ENCODE measurements at regions not wholly inside any gene's neighbourhood (a gene's known extent, or its start where the extent isn't known, plus 50 kb on each side); places are given as distances from the start of the nearest gene placed in this dataset.

GRCh38 chr14:53571641-53572328 is 384.8 kb downstream of the BMP4 start:
- Histone ChIP-seq H3K36me3 (ENCODE audit: insufficient read depth, low read length) (no peaks in the 10 kb centered on the region), H3K9ac (ENCODE audit: low read depth, low read length) (no peak overlapping the region), H3K9me3 (ENCODE audit: insufficient read depth, low read depth, low read length) (peaks cover 21% of the 10 kb centered on the region), H3K27me3 (ENCODE audit: insufficient read depth, low read length) (no peaks in the 10 kb centered on the region), H3K4me3 (ENCODE audit: low read length) (no peak overlapping the region), H3K4me1 (ENCODE audit: insufficient read depth, low read length) (peaks cover 14% of the 10 kb centered on the region), H3K27ac (ENCODE audit: low read depth, low read length) (no peak overlapping the region)
- WGBS, result 60% methylated on average over 4 of the region's 5 CpGs

GRCh38 chr14:53570411-53571387 is 385.9 kb downstream of the BMP4 start:
- no peak overlapping the region for H3K27ac ChIP-seq (ENCODE audit: low read depth, low read length)
- H3K36me3 ChIP-seq (ENCODE audit: insufficient read depth, low read length), result no peaks in the 10 kb centered on the region
- no peak overlapping the region for H3K4me3 ChIP-seq (ENCODE audit: low read length)
- no peak overlapping the region for H3K9ac ChIP-seq (ENCODE audit: low read depth, low read length)
- WGBS, result 90% methylated on average over 9 of the region's 9 CpGs
- H3K9me3 ChIP-seq (ENCODE audit: insufficient read depth, low read depth, low read length), result peaks cover 10% of the 10 kb centered on the region
- peaks cover 14% of the 10 kb centered on the region for H3K4me1 ChIP-seq (ENCODE audit: insufficient read depth, low read length)
- H3K27me3 ChIP-seq (ENCODE audit: insufficient read depth, low read length), result no peaks in the 10 kb centered on the region

GRCh38 chr14:53569446-53569845 is 387.2 kb downstream of the BMP4 start:
- H3K36me3 ChIP-seq (ENCODE audit: insufficient read depth, low read length), result no peaks in the 10 kb centered on the region
- peaks cover 14% of the 10 kb centered on the region for H3K4me1 ChIP-seq (ENCODE audit: insufficient read depth, low read length)
- no peak overlapping the region for H3K4me3 ChIP-seq (ENCODE audit: low read length)
- WGBS, result 82% methylated on average over 2 of the region's 2 CpGs
- no peaks in the 10 kb centered on the region for H3K9me3 ChIP-seq (ENCODE audit: insufficient read depth, low read depth, low read length)
- no peaks in the 10 kb centered on the region for H3K27me3 ChIP-seq (ENCODE audit: insufficient read depth, low read length)
- no peak overlapping the region for H3K9ac ChIP-seq (ENCODE audit: low read depth, low read length)
- no peak overlapping the region for H3K27ac ChIP-seq (ENCODE audit: low read depth, low read length)

GRCh38 chr14:53567236-53567780 is 389.3 kb downstream of the BMP4 start:
- Histone ChIP-seq H3K27ac (ENCODE audit: low read depth, low read length) (peak overlapping the region; percentile 55; the same call in 1 of the 2 replicates), H3K4me1 (ENCODE audit: insufficient read depth, low read length) (peaks cover 13% of the 10 kb centered on the region), H3K9ac (ENCODE audit: low read depth, low read length) (no peak overlapping the region), H3K27me3 (ENCODE audit: insufficient read depth, low read length) (no peaks in the 10 kb centered on the region), H3K4me3 (ENCODE audit: low read length) (no peak overlapping the region), H3K36me3 (ENCODE audit: insufficient read depth, low read length) (no peaks in the 10 kb centered on the region), H3K9me3 (ENCODE audit: insufficient read depth, low read depth, low read length) (peaks cover 10% of the 10 kb centered on the region; the same call in 1 of the 2 replicates)
- WGBS, result 90% methylated on average over 3 of the region's 3 CpGs

- H3K9ac ChIP-seq (ENCODE audit: low read depth, low read length), result no peak overlapping the region
- no peak overlapping the region for H3K27ac ChIP-seq (ENCODE audit: low read depth, low read length)
- no peaks in the 10 kb centered on the region for H3K27me3 ChIP-seq (ENCODE audit: insufficient read depth, low read length)
- H3K9me3 ChIP-seq (ENCODE audit: insufficient read depth, low read depth, low read length), result peaks cover 11% of the 10 kb centered on the region; the same call in 1 of the 2 replicates
- 93% methylated on average over 1 of the region's 1 CpG for WGBS
- H3K4me3 ChIP-seq (ENCODE audit: low read length), result no peak overlapping the region
- H3K4me1 ChIP-seq (ENCODE audit: insufficient read depth, low read length), result peaks cover 4% of the 10 kb centered on the region; the same call in 1 of the 2 replicates
- no peaks in the 10 kb centered on the region for H3K36me3 ChIP-seq (ENCODE audit: insufficient read depth, low read length)
Observed at GRCh38 chr14:53564870-53565269, 391.8 kb downstream of the BMP4 start.

- Histone ChIP-seq H3K9me3 (ENCODE audit: insufficient read depth, low read depth, low read length) (peaks cover 11% of the 10 kb centered on the region; the same call in 1 of the 2 replicates), H3K9ac (ENCODE audit: low read depth, low read length) (no peak overlapping the region), H3K27ac (ENCODE audit: low read depth, low read length) (no peak overlapping the region), H3K27me3 (ENCODE audit: insufficient read depth, low read length) (no peaks in the 10 kb centered on the region), H3K36me3 (ENCODE audit: insufficient read depth, low read length) (no peaks in the 10 kb centered on the region), H3K4me3 (ENCODE audit: low read length) (no peak overlapping the region), H3K4me1 (ENCODE audit: insufficient read depth, low read length) (peaks cover 4% of the 10 kb centered on the region; the same call in 1 of the 2 replicates)
Observed at GRCh38 chr14:53563628-53564027, 393.0 kb downstream of the BMP4 start.

GRCh38 chr14:53553221-53553620 is 400.1 kb upstream of the DDHD1 start:
- WGBS, result 95% methylated on average over 4 of the region's 4 CpGs
- no peak overlapping the region for H3K9ac ChIP-seq (ENCODE audit: low read depth, low read length)

GRCh38 chr14:53551862-53552261 is 398.7 kb upstream of the DDHD1 start:
- H3K27me3 ChIP-seq (ENCODE audit: insufficient read depth, low read length), result no peaks in the 10 kb centered on the region
- no peaks in the 10 kb centered on the region for H3K36me3 ChIP-seq (ENCODE audit: insufficient read depth, low read length)
- H3K9me3 ChIP-seq (ENCODE audit: insufficient read depth, low read depth, low read length), result no peaks in the 10 kb centered on the region
- no peak overlapping the region for H3K4me3 ChIP-seq (ENCODE audit: low read length)
- no peak overlapping the region for H3K27ac ChIP-seq (ENCODE audit: low read depth, low read length)
- H3K4me1 ChIP-seq (ENCODE audit: insufficient read depth, low read length), result peaks cover 3% of the 10 kb centered on the region; the same call in 1 of the 2 replicates
- no peak overlapping the region for H3K9ac ChIP-seq (ENCODE audit: low read depth, low read length)

More at GRCh38 chr14:53553221-53553620, 400.1 kb upstream of the DDHD1 start:
- peaks cover 3% of the 10 kb centered on the region; the same call in 1 of the 2 replicates for H3K4me1 ChIP-seq (ENCODE audit: insufficient read depth, low read length)
- no peaks in the 10 kb centered on the region for H3K27me3 ChIP-seq (ENCODE audit: insufficient read depth, low read length)
- H3K27ac ChIP-seq (ENCODE audit: low read depth, low read length), result no peak overlapping the region
- no peaks in the 10 kb centered on the region for H3K36me3 ChIP-seq (ENCODE audit: insufficient read depth, low read length)
- H3K4me3 ChIP-seq (ENCODE audit: low read length), result no peak overlapping the region
- no peaks in the 10 kb centered on the region for H3K9me3 ChIP-seq (ENCODE audit: insufficient read depth, low read depth, low read length)

GRCh38 chr14:53550776-53551175 is 397.7 kb upstream of the DDHD1 start:
- Histone ChIP-seq H3K4me3 (ENCODE audit: low read length) (no peak overlapping the region), H3K4me1 (ENCODE audit: insufficient read depth, low read length) (peaks cover 3% of the 10 kb centered on the region; the same call in 1 of the 2 replicates), H3K27me3 (ENCODE audit: insufficient read depth, low read length) (no peaks in the 10 kb centered on the region), H3K9me3 (ENCODE audit: insufficient read depth, low read depth, low read length) (no peaks in the 10 kb centered on the region), H3K27ac (ENCODE audit: low read depth, low read length) (no peak overlapping the region), H3K9ac (ENCODE audit: low read depth, low read length) (no peak overlapping the region), H3K36me3 (ENCODE audit: insufficient read depth, low read length) (no peaks in the 10 kb centered on the region)
- 90% methylated on average over 4 of the region's 5 CpGs for WGBS

GRCh38 chr14:53549956-53550355 is 396.8 kb upstream of the DDHD1 start:
- no peak overlapping the region for H3K9ac ChIP-seq (ENCODE audit: low read depth, low read length)
- H3K4me1 ChIP-seq (ENCODE audit: insufficient read depth, low read length), result peaks cover 3% of the 10 kb centered on the region; the same call in 1 of the 2 replicates
- no peaks in the 10 kb centered on the region for H3K9me3 ChIP-seq (ENCODE audit: insufficient read depth, low read depth, low read length)
- no peaks in the 10 kb centered on the region for H3K36me3 ChIP-seq (ENCODE audit: insufficient read depth, low read length)
- no peaks in the 10 kb centered on the region for H3K27me3 ChIP-seq (ENCODE audit: insufficient read depth, low read length)
- H3K4me3 ChIP-seq (ENCODE audit: low read length), result no peak overlapping the region
- no peak overlapping the region for H3K27ac ChIP-seq (ENCODE audit: low read depth, low read length)
- WGBS, result 92% methylated on average over 8 of the region's 8 CpGs

- WGBS, result 86% methylated on average over 1 of the region's 1 CpG
Observed at GRCh38 chr14:53547593-53547992, 394.5 kb upstream of the DDHD1 start.

More at GRCh38 chr14:53547593-53547992, 394.5 kb upstream of the DDHD1 start:
- Histone ChIP-seq H3K27ac (ENCODE audit: low read depth, low read length) (no peak overlapping the region), H3K9me3 (ENCODE audit: insufficient read depth, low read depth, low read length) (no peaks in the 10 kb centered on the region), H3K4me1 (ENCODE audit: insufficient read depth, low read length) (peaks cover 6% of the 10 kb centered on the region; the same call in 1 of the 2 replicates), H3K27me3 (ENCODE audit: insufficient read depth, low read length) (no peaks in the 10 kb centered on the region), H3K4me3 (ENCODE audit: low read length) (no peak overlapping the region), H3K9ac (ENCODE audit: low read depth, low read length) (no peak overlapping the region), H3K36me3 (ENCODE audit: insufficient read depth, low read length) (no peaks in the 10 kb centered on the region)

All from HUES64 (cell line).